ENCODE measurements at regions not wholly inside any gene's neighbourhood (a gene's known extent, or its start where the extent isn't known, plus 50 kb on each side); places are given as distances from the start of the nearest gene placed in this dataset.

- TF ChIP-seq ZBTB33 (IDR thresholded peaks at IDR 0.05; ENCODE audit: extremely low read depth, insufficient replicate concordance, low read length) (no peak), SP1 (IDR thresholded peaks at IDR 0.05; ENCODE audit: low read depth) (no peak), YY1 (IDR thresholded peaks at IDR 0.05; ENCODE audit: extremely low read depth, insufficient replicate concordance, low read depth, low read length) (no peak), CEBPB (IDR thresholded peaks at IDR 0.05; ENCODE audit: low read depth) (no peak)
Measured at GRCh38 chr4:140315019-140315418, 58.4 kb upstream of the SCOC start (continued).

- no peak overlapping the region for H3K9ac ChIP-seq (ENCODE audit: low read length)
- POLR2A ChIA-PET: no interaction called here
- no peak overlapping the region for H3K27ac ChIP-seq (ENCODE audit: low read depth, low read length)
- H3K4me2 ChIP-seq (ENCODE audit: low read length): no peak overlapping the region
- H3K4me1 ChIP-seq (ENCODE audit: control insufficient read depth in 1 of 2, insufficient read depth in 2 of 2, low read length in 2 of 2): no peaks in the 10 kb centered on the region
- H3K9me3 ChIP-seq (ENCODE audit: control insufficient read depth in 1 of 2, insufficient read depth in 1 of 2, low read depth in 1 of 2, low read length in 2 of 2): no peaks in the 10 kb centered on the region
- RAD21 ChIA-PET (ENCODE audit: low non-redundant PET in 1 of 2, low total read pairs in 2 of 2, uncharacterized antibody in 2 of 2, unreplicated experiment in 2 of 2): no interaction called here
- H3K4me3 ChIP-seq (replicated peaks in 1 of 2; ENCODE audit: low read depth in 1 of 2, low read length in 2 of 2): no peak overlapping the region
- H4K20me1 ChIP-seq (ENCODE audit: insufficient read depth): no peaks in the 10 kb centered on the region
- no peaks in the 10 kb centered on the region for H3K36me3 ChIP-seq (ENCODE audit: control insufficient read depth in 1 of 2, insufficient read depth in 2 of 2, low read length in 2 of 2)
- ATAC-seq (no peak), DNase-seq (ENCODE audit: low read depth, low spot score) (no peak)
- no TSS peak for BruUV-seq (replicated peaks)
- H3K79me2 ChIP-seq (ENCODE audit: insufficient read depth, low read length): no peaks in the 10 kb centered on the region
- no peaks in the 10 kb centered on the region for H3K9me2 ChIP-seq (ENCODE audit: insufficient read depth)
- H3K27me3 ChIP-seq (ENCODE audit: insufficient read depth, low read length): no peaks in the 10 kb centered on the region
- intact Hi-C loops (cut with micrococcal nuclease): no loop called here
- no peak for TF ChIP-seq ZBTB33 (IDR thresholded peaks at IDR 0.05; ENCODE audit: extremely low read depth, insufficient replicate concordance, low read length)
- TF ChIP-seq FOSL1 (IDR thresholded peaks at IDR 0.05; ENCODE audit: low read depth): no peak
- TF ChIP-seq ELF1 (IDR thresholded peaks at IDR 0.05; ENCODE audit: borderline replicate concordance, low read depth): no peak
- TF ChIP-seq CEBPB (IDR thresholded peaks at IDR 0.05; ENCODE audit: low read depth): no peak
- no peak for TF ChIP-seq RAD21 (IDR thresholded peaks at IDR 0.05; ENCODE audit: low read depth)
- no peak for TF ChIP-seq REST (IDR thresholded peaks at IDR 0.05; ENCODE audit: low read depth)
- TF ChIP-seq JUND (IDR thresholded peaks at IDR 0.05): no peak
- no peak overlapping the region for H2AFZ ChIP-seq (ENCODE audit: low read depth, low read length, poor library complexity, severe bottlenecking)
- CTCF ChIA-PET: interaction anchor here (1.2 to 2.3 kb wide), 2 partner anchors 14 to 18 kb away, joined by 5 to 9 read pairs; no protein-coding TSS in a partner anchor
Measured at GRCh38 chr4:140312100-140312499, 61.3 kb upstream of the SCOC start.

All from HCT116 (cell line).